ENCODE measurements at regions not wholly inside any gene's neighbourhood (a gene's known extent, or its start where the extent isn't known, plus 50 kb on each side); places are given as distances from the start of the nearest gene placed in this dataset.
"Not testable (repeated sequence)": the region's sequence is repeated elsewhere in the genome, so short reads cannot be mapped to it uniquely, and the experiment has no call there.

DNA sequence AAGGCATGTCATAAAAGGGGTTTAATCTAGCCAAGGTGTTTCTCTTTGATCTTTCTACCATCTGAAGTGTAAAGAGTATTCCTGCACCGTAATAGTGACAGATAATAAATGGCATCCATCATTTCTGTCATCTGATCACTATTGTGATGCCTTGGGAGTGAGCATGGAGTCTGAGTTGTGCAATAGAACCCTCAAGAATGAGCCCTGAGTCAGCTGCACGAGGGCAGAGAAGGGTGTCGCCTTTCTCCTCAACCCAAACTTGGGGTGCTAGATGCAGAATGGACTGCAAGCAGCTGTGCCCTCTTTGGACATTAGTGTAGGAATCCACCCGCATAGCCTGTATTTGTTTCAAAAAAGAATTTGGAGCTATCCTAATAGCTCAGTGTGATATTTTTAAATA, 115.2 kb downstream of the ZNF37A start:
- ATAC-seq (replicated peaks in 1 of 2), result no peak
- H3K36me3 Mint-ChIP-seq (ENCODE audit: insufficient read depth in 2 of 2), result no peaks in the 10 kb centered on the region
- H3K27ac Mint-ChIP-seq, result no peak overlapping the region
- no peak for DNase-seq
- H3K27me3 Mint-ChIP-seq (ENCODE audit: low read depth), result no peaks in the 10 kb centered on the region
- H3K9me3 Mint-ChIP-seq, result peaks cover 0 to 4% of the 10 kb centered on the region in 2 donors
- no peaks in the 10 kb centered on the region for H3K4me1 Mint-ChIP-seq (ENCODE audit: low read depth)
- H3K4me3 Mint-ChIP-seq, result no peak overlapping the region

DNA sequence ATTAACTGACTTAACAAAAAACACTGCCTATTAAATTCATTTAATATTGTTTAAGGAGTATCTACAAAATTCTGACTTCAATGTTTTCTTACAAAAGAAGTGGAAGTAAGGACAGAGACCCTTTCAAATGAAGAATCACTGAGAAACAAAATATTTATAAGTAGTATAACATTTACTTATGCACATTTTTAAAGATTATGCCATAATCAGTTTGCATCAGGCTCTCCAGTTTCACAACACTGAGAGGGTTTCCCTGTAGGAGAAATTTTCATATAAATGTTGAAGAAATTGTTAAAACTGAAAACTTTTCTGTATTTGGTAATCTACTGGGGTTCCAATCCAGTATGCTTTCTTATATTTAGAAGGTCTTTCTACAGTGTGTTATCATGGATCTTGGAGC, 115.6 kb downstream of the ZNF37A start:
- H3K36me3 Mint-ChIP-seq (ENCODE audit: insufficient read depth in 2 of 2); ATAC-seq (replicated peaks in 1 of 2); DNase-seq; H3K27me3 Mint-ChIP-seq (ENCODE audit: low read depth); H3K27ac Mint-ChIP-seq; H3K4me1 Mint-ChIP-seq (ENCODE audit: low read depth); H3K9me3 Mint-ChIP-seq; H3K4me3 Mint-ChIP-seq: not testable (repeated sequence)

DNA sequence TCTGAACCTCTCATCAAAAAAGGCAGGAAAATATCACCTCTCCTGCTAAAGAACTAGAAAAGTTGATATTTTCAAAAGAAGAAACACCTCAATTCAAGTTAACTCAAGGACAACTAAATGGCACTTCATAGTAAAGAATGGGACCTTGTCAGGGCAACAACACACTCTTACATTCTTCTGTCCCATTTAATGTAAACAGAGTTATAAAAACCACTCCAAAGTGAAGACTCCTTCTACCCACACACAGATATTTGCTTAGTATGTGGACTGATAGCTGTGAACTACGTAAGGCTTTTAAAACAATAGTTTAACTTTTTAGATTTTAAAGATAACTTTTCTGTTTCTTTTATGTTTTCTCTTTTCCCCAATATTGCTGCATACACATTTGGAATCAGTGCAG, 118.3 kb downstream of the ZNF37A start:
- no peaks in the 10 kb centered on the region for H3K4me1 Mint-ChIP-seq (ENCODE audit: low read depth)

DNA sequence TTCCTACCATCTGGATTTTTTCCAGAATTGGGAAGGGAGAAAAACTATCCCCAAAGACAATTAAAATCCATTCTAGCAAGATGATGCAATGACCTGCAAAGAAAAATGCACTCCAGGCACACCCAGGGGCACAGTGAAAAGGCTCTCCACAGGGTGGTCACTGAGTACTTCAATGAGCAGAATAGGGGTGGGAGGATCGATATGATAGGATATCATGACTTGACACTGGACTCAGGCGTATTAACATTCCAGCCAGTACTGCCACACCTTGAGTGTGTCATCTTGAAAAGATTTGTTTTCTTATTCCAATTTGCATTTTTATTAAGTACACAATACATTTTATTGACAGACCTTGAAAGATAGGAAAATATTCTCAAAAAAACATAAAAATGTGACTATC, 132.2 kb downstream of the ZNF37A start:
- peaks cover 2 to 9% of the 10 kb centered on the region in 2 donors for H3K9me3 Mint-ChIP-seq
- H3K4me3 Mint-ChIP-seq, result no peak overlapping the region
- peaks cover 2 to 4% of the 10 kb centered on the region in 2 donors for H3K36me3 Mint-ChIP-seq (ENCODE audit: insufficient read depth in 2 of 2)
- H3K27me3 Mint-ChIP-seq (ENCODE audit: low read depth), result no peaks in the 10 kb centered on the region
- DNase-seq (no peak), ATAC-seq (replicated peaks in 1 of 2) (no peak)
- H3K27ac Mint-ChIP-seq, result no peak overlapping the region
- no peaks in the 10 kb centered on the region for H3K4me1 Mint-ChIP-seq (ENCODE audit: low read depth)

More for the DNA sequence above, 118.3 kb downstream of the ZNF37A start:
- H3K27me3 Mint-ChIP-seq (ENCODE audit: low read depth), result no peaks in the 10 kb centered on the region
- no peak overlapping the region for H3K4me3 Mint-ChIP-seq
- H3K9me3 Mint-ChIP-seq, result peaks cover under 1 to 2% of the 10 kb centered on the region in 2 donors
- H3K27ac Mint-ChIP-seq, result no peak overlapping the region
- peaks cover 0 to 4% of the 10 kb centered on the region in 2 donors for H3K36me3 Mint-ChIP-seq (ENCODE audit: insufficient read depth in 2 of 2)
- no peak for DNase-seq
- ATAC-seq (replicated peaks in 1 of 2), result no peak

DNA sequence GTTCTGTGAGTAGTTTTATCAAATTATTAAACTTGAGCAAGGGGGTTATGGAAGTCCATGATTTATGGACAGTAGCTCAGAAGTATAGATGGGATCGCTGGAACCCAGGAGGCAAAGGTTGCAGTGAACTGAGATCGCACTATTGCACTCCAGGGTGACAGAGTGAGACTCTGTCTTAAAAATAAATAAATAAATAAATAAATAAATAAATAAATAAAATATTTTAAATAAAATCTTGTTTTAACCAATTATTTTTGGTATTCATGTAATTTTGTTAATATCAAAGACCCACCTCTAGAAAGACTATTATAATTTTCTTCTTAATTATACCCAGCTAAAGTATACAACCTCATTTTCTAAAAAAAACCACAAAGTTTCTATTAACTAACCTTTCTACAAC, 134.3 kb downstream of the ZNF37A start:
- no peak overlapping the region for H3K27ac Mint-ChIP-seq
- H3K4me3 Mint-ChIP-seq, result no peak overlapping the region
- DNase-seq (no peak), ATAC-seq (replicated peaks in 1 of 2) (no peak)
- no peaks in the 10 kb centered on the region for H3K4me1 Mint-ChIP-seq (ENCODE audit: low read depth)
- H3K36me3 Mint-ChIP-seq (ENCODE audit: insufficient read depth in 2 of 2), result peaks cover 2 to 4% of the 10 kb centered on the region in 2 donors
- H3K27me3 Mint-ChIP-seq (ENCODE audit: low read depth), result no peaks in the 10 kb centered on the region
- peaks cover 4 to 9% of the 10 kb centered on the region in 2 donors for H3K9me3 Mint-ChIP-seq

DNA sequence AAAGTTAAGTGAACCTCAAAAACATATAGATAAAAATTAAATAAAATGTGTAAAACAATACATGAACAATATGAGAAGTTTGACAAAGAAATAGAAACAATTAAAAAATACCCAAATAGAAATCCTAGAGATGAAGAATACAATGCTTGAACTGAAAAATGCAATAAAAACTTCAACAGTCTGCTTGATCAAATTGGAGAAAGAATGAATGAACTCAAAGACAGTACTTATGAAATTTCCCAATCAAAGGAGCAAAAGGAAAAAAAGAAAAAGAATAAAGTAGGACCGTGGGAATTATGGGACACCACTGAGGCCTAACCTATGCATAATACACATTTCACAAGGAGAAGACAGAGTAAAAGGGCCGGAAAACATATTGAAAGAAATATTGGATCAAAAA, 144.3 kb downstream of the ZNF37A start:
- H3K36me3 Mint-ChIP-seq (ENCODE audit: insufficient read depth in 2 of 2); H3K9me3 Mint-ChIP-seq; ATAC-seq (replicated peaks in 1 of 2); H3K4me1 Mint-ChIP-seq (ENCODE audit: low read depth); H3K27ac Mint-ChIP-seq; H3K4me3 Mint-ChIP-seq; H3K27me3 Mint-ChIP-seq (ENCODE audit: low read depth); DNase-seq: not testable (repeated sequence)

DNA sequence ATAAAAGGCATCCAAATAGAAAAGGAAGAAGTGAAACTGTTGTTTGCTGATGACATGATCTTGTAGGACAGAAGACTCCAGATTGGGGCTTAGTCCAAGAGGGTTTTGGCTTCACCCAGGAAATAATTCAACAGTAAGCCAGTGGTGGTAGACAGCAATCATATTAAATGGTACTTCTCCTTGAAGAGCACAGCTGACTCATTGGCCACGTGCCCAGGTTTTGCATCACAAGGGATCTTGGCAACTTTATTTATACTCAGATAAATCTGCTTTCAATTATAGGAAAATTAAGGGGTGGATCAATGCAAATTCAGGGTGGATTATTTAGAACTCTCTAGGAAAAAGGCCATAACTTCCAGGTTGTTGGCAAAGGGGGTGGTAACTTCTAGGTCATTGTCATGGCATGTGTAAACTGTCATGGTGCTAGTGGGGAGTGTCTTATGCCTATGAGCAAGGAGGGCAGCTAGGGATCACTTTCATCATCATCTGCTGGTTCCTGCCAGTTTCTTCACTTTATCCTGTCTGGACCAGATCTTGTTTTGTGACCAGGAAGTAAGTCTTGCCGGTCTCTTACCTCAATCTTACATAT, 148.0 kb downstream of the ZNF37A start:
- not testable (repeated sequence) for H3K4me1 Mint-ChIP-seq (ENCODE audit: low read depth); H3K27ac Mint-ChIP-seq; ATAC-seq (replicated peaks in 1 of 2); H3K36me3 Mint-ChIP-seq (ENCODE audit: insufficient read depth in 2 of 2); H3K27me3 Mint-ChIP-seq (ENCODE audit: low read depth); DNase-seq; H3K4me3 Mint-ChIP-seq
- peaks cover 13 to 16% of the 10 kb centered on the region in 2 donors for H3K9me3 Mint-ChIP-seq

DNA sequence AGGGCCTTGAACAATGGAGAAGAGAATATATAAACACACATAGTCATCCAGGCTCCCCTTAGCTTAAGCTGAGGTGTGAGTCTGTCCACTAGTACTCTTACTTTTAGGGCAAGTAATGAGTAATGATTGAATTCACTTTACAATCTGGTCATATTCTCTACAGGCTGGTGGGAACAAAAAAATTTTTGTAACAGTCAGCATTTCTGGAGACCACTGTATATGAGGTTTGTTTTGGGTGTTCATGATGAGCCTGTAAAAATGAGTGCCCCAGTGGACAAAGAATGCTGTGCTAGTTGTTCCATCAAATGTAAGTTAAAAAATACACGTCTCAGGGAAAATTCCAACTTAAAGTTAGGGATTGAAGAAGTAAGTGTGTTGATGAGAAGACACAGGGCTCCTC, 154.0 kb downstream of the ZNF37A start:
- not testable (repeated sequence) for H3K4me3 Mint-ChIP-seq; DNase-seq; H3K36me3 Mint-ChIP-seq (ENCODE audit: insufficient read depth in 2 of 2); H3K27ac Mint-ChIP-seq; ATAC-seq (replicated peaks in 1 of 2); H3K4me1 Mint-ChIP-seq (ENCODE audit: low read depth); H3K27me3 Mint-ChIP-seq (ENCODE audit: low read depth)
- peaks cover 14 to 16% of the 10 kb centered on the region in 2 donors for H3K9me3 Mint-ChIP-seq

DNA sequence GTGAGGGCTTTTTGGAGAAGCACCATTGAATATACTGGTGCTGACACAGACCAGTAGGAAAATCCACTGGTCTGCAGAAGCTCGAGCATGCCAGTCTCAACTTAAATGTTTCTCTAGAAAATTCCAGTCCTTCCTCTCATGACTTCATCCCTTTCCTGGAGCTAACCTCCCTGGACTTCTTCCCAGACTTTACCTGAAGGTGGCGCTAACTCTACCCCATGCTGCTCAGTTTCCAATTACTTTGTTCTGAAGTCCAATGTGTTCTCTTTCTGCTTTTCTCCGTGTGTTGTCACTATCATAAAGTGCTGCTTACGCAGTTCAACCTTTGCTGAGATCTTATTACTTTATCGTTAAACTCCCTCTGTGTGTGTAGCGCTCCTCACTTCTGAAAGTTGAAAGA, 158.4 kb downstream of the ZNF37A start:
- not testable (repeated sequence) for ATAC-seq (replicated peaks in 1 of 2); H3K4me3 Mint-ChIP-seq; H3K36me3 Mint-ChIP-seq (ENCODE audit: insufficient read depth in 2 of 2); DNase-seq; H3K27me3 Mint-ChIP-seq (ENCODE audit: low read depth); H3K4me1 Mint-ChIP-seq (ENCODE audit: low read depth); H3K27ac Mint-ChIP-seq
- H3K9me3 Mint-ChIP-seq, result peaks cover 7 to 12% of the 10 kb centered on the region in 2 donors

DNA sequence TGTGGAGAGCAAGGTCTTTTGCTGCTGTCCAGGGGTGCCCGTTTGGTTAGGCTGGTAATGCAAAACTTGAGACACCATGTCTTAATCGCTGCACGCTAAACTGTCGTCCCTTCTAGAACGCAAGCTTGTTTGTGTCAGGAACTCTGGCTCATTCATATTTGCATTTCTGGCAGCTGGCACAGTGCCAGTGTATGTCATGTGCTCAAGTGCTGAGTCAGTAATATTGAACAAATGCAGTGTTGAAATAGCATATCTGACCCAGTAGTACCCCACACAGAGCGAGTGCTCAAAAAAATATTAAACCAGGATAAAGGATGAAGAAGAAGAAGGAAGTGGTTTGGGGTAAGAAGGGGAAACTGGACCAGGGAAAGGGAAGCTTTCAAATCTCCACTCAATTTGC, 173.4 kb downstream of the ZNF37A start:
- H3K27me3 Mint-ChIP-seq (ENCODE audit: low read depth); H3K4me1 Mint-ChIP-seq (ENCODE audit: low read depth); H3K36me3 Mint-ChIP-seq (ENCODE audit: insufficient read depth in 2 of 2); ATAC-seq (replicated peaks in 1 of 2); H3K9me3 Mint-ChIP-seq; DNase-seq; H3K27ac Mint-ChIP-seq; H3K4me3 Mint-ChIP-seq: not testable (repeated sequence)

DNA sequence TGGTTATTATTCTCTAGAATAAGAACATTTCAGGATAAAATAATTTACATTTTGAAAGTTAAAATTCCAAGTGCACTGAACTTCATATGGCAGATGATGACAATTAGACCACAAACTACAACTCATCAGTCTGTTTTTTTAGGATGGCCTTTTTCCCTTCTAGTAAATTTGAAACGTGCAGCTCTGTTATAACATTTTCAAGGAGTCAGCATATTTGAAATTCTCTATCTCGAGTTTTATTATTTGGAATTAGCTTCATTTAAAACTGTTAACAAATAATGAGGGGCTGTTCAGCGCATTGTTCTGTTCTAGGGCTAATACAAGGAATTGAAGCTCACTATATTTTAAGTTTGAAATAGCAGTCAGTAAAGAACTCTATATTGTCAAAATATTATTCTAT, 176.9 kb downstream of the ZNF37A start:
- H3K9me3 Mint-ChIP-seq; H3K4me3 Mint-ChIP-seq; H3K4me1 Mint-ChIP-seq (ENCODE audit: low read depth); H3K27me3 Mint-ChIP-seq (ENCODE audit: low read depth); H3K36me3 Mint-ChIP-seq (ENCODE audit: insufficient read depth in 2 of 2); ATAC-seq (replicated peaks in 1 of 2); DNase-seq; H3K27ac Mint-ChIP-seq: not testable (repeated sequence)

DNA sequence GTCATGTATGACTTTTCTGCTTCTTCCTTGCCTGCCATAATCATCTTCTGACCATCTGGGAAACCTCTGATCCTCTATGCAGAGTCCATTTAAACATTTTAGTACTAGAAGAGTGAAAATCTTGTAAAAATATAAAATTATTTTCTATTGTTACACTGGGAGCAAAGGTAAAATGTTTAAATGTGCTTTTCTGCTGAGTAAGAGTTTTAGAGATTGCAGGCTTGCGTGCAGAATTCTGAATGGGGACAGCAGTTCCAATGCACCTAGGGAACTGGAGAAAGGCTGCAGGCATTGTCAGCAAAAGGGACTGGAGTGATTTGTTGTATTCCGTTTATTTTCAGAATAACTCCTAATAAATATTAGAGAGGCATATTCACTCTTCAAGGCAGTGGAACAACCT, 180.7 kb downstream of the ZNF37A start:
- not testable (repeated sequence) for H3K9me3 Mint-ChIP-seq; ATAC-seq (replicated peaks in 1 of 2)

DNA sequence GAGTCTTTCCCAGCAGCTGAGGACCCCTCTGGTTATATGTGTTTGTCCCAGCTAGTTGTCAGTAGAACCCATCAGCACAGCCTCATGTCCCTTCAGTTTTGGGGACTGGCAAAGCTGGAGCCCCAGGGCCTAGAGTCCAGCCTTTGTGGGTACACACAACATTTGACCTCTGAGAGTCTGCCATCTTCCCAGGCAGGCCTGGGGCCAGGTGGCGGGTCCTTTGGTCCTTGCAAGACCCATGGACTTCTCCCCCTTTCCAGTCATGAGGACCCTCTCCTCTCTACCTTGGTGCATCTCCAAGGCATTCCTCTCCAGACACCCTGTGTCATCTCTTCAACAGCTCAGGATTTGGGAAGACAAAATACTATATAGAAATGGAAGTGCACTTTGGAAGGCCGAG, 198.4 kb downstream of the ZNF37A start:
- not testable (repeated sequence) for H3K4me1 Mint-ChIP-seq (ENCODE audit: low read depth); H3K27ac Mint-ChIP-seq

More for the DNA sequence above, 180.7 kb downstream of the ZNF37A start:
- not testable (repeated sequence) for H3K27me3 Mint-ChIP-seq (ENCODE audit: low read depth); H3K27ac Mint-ChIP-seq; H3K36me3 Mint-ChIP-seq (ENCODE audit: insufficient read depth in 2 of 2); DNase-seq; H3K4me1 Mint-ChIP-seq (ENCODE audit: low read depth); H3K4me3 Mint-ChIP-seq

DNA sequence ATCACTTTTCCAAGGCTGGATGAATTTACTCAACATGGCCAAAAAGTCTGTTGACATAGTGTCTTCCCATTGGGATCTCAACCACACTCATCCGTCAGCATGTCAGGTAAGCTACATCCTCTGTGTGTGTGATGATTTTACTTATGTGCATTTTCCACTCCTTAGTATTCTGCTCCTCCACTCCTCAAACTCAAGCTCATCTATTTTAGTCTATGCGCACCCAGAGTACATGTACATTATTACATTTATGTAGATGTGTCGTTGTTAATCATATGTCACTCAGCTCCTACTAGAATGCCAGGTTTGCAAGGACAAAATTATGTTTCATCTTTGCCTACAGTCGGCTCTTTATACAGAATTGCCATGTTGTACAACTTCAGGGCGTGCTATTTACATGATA, 216.0 kb downstream of the ZNF37A start:
- DNase-seq; ATAC-seq (replicated peaks in 1 of 2); H3K27ac Mint-ChIP-seq; H3K36me3 Mint-ChIP-seq (ENCODE audit: insufficient read depth in 2 of 2); H3K27me3 Mint-ChIP-seq (ENCODE audit: low read depth); H3K4me3 Mint-ChIP-seq; H3K4me1 Mint-ChIP-seq (ENCODE audit: low read depth); H3K9me3 Mint-ChIP-seq: not testable (repeated sequence)

More for the DNA sequence above, 198.4 kb downstream of the ZNF37A start:
- ATAC-seq (replicated peaks in 1 of 2); H3K4me3 Mint-ChIP-seq; H3K36me3 Mint-ChIP-seq (ENCODE audit: insufficient read depth in 2 of 2); H3K9me3 Mint-ChIP-seq; H3K27me3 Mint-ChIP-seq (ENCODE audit: low read depth); DNase-seq: not testable (repeated sequence)

All from activated T-cell treated with anti-CD3 and anti-CD28 coated beads, Interleukin-2, amount 50 U/mL, for 72 hours (primary cell).